Astrocyte (in vitro differentiated cells and primary cell): ENCODE measurements at regions not wholly inside any gene's neighbourhood (a gene's known extent, or its start where the extent isn't known, plus 50 kb on each side); places are given as distances from the start of the nearest gene placed in this dataset.

Source experiments
- CTCF ChIP-seq: IDR thresholded peaks from 2 replicates; pipeline ENCODE4 v1.5.1; 2011; ENCODE audit warnings: low read depth, mild to moderate bottlenecking, inconsistent platforms, low read length, moderate library complexity; ENCODE audit not compliant: insufficient read depth
- EZH2 ChIP-seq: IDR thresholded peaks from 2 replicates; pipeline ENCODE4 v1.6.1; 2012; ENCODE audit warnings: mild to moderate bottlenecking, low read length, inconsistent platforms; ENCODE audit not compliant: insufficient read depth

GRCh38 chr12:3407723-3408122, 83.3 kb upstream of the PRMT8 start:
- TF ChIP-seq EZH2, result no peak
- TF ChIP-seq CTCF, result no peak
